ENCODE measurements at regions not wholly inside any gene's neighbourhood (a gene's known extent, or its start where the extent isn't known, plus 50 kb on each side); places are given as distances from the start of the nearest gene placed in this dataset.

DNA sequence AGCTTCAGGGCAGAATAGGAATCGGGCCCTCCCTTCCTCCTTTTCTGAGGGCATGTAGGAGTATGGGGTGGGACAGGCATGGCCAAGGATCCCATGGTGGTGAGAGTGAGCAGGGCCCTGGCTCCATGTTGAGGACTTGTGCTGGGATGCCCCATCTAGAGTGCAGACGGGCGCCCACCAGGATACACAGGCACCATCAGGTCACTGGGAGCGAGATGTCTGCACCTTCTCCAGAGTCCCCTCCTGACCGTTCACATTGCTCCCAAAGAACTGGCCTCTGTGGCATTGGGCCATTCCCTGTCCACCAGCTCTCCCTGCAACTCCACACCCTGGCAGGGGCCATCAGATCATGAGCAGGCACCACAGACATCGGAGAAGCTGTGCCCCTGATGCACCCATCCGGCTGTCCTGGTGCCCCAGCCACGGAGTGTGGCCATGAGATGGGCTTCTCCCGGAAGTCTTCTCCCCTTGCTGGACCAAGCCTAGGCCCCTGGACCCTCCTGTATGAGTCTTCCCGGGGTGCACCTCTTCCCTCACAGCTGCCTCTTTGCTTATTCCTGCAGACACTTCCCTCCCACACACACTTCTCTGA, 195.0 kb downstream of the IRX2 start:
- Histone ChIP-seq H2BK5ac (ENCODE audit: low read depth, low read length) (no peak overlapping the region), H4K8ac (ENCODE audit: extremely low read depth, insufficient read depth, low read length) (no peak overlapping the region; the same call in 1 of the 2 replicates), H2BK20ac (ENCODE audit: low read length) (no peak overlapping the region), H2BK15ac (ENCODE audit: low read length) (no peak overlapping the region), H4K5ac (ENCODE audit: insufficient read length, low read depth, low read length) (no peak overlapping the region), H2BK120ac (replicated peaks; ENCODE audit: low read depth, low read length) (no peak overlapping the region), H3K9ac (replicated peaks in 1 of 4; ENCODE audit: extremely low read depth in 1 of 4, low read depth in 3 of 4, low read length in 3 of 4) (no peak overlapping the region), H3K23ac (ENCODE audit: insufficient read length) (no peak overlapping the region), H4K91ac (replicated peaks; ENCODE audit: insufficient read length, low read length) (no peak overlapping the region), H2AK5ac (ENCODE audit: low read depth, low read length) (no peak overlapping the region), H3K18ac (ENCODE audit: extremely low read depth, low read length) (no peak overlapping the region), H3K79me1 (ENCODE audit: low read depth, low read length) (no peaks in the 10 kb centered on the region), H3K56ac (replicated peaks; ENCODE audit: insufficient read length, low read depth, low read length) (no peak overlapping the region), H3K4ac (replicated peaks; ENCODE audit: insufficient read length, low read depth, low read length) (no peak overlapping the region), H3K27me3 (replicated peaks in 1 of 4; ENCODE audit: control insufficient read depth in 3 of 4, extremely low read depth in 1 of 4, insufficient read depth in 3 of 4, low read length in 3 of 4) (no peaks in the 10 kb centered on the region), H2BK12ac (ENCODE audit: low read depth, low read length) (no peak overlapping the region), H3K14ac (ENCODE audit: insufficient read length) (no peak overlapping the region), H3K23me2 (ENCODE audit: low read depth, low read length) (no peaks in the 10 kb centered on the region), H3K27ac (ENCODE audit: low read depth, low read length) (no peak overlapping the region), H3K79me2 (ENCODE audit: control insufficient read depth in 1 of 2, insufficient read depth in 2 of 2, low read length in 2 of 2) (no peaks in the 10 kb centered on the region), H3K4me2 (ENCODE audit: insufficient read depth in 1 of 2, low read depth in 2 of 2, low read length in 2 of 2) (no peak overlapping the region), H3K9me3 (ENCODE audit: insufficient read depth in 2 of 2, low read depth in 1 of 2, low read length in 1 of 2) (peaks cover 11 to 23% of the 10 kb centered on the region in 2 experiments), H3K4me1 (replicated peaks in 1 of 4; ENCODE audit: control insufficient read depth in 3 of 4, insufficient read depth in 4 of 4, low read length in 3 of 4) (no peaks in the 10 kb centered on the region), H3K36me3 (ENCODE audit: control insufficient read depth in 2 of 4, insufficient read depth in 4 of 4, low read length in 3 of 4) (no peaks in the 10 kb centered on the region), H4K20me1 (replicated peaks in 1 of 2; ENCODE audit: control insufficient read depth in 1 of 2, insufficient read depth in 2 of 2, low read length in 2 of 2) (no peaks in the 10 kb centered on the region), H2AFZ (ENCODE audit: low read length) (no peak overlapping the region), H3K4me3 (ENCODE audit: extremely low read depth in 1 of 4, insufficient read depth in 2 of 4, low read depth in 3 of 4, low read length in 4 of 4) (no peak overlapping the region)
- DNase-seq (ENCODE audit: low read depth in 1 of 2, low spot score in 2 of 2), result no peak
- no peak for FAIRE-seq
- ChIA-PET CTCF (ENCODE audit: partially characterized antibody) (no interaction called here), POLR2A (ENCODE audit: partially characterized antibody) (no interaction called here)
- WGBS, 2 experiments (ENCODE audit: extremely low coverage in 1 of 2, insufficient coverage in 1 of 2, insufficient read length in 1 of 2, insufficient replicate concordance in 2 of 2, low coverage in 1 of 2, low lambda C conversion rate in 2 of 2, missing lambda C conversion rate in 1 of 2), result 87% methylated on average over 10 of the region's 10 CpGs; no CpG with 5 or more reads in 1 of the 2 experiments
- no peak for TF ChIP-seq SIRT6 (IDR thresholded peaks at IDR 0.05; ENCODE audit: low read length)
- no peak for TF ChIP-seq CBX5 (IDR thresholded peaks at IDR 0.05; ENCODE audit: low read depth, low read length)
- TF ChIP-seq RFX5 (IDR thresholded peaks at IDR 0.05; ENCODE audit: borderline replicate concordance, low read depth, low read length), result no peak
- no peak for TF ChIP-seq RAD21 (IDR thresholded peaks at IDR 0.05 in 1 of 2, conservative IDR thresholded peaks at IDR 0.05 in 1 of 2; ENCODE audit: low read depth in 2 of 2, low read length in 2 of 2)
- TF ChIP-seq EZH2 (IDR thresholded peaks at IDR 0.05; ENCODE audit: low read depth, low read length, severe bottlenecking), result no peak
- no peak for TF ChIP-seq CTCF (IDR thresholded peaks at IDR 0.05; ENCODE audit: control extremely low read depth in 1 of 3, insufficient read depth in 1 of 3, low read depth in 1 of 3, low read length in 3 of 3)
- TF ChIP-seq CHD2 (IDR thresholded peaks at IDR 0.05; ENCODE audit: low read length), result no peak
- TF ChIP-seq HDAC6 (IDR thresholded peaks at IDR 0.05; ENCODE audit: low read depth, low read length), result no peak
- no peak for TF ChIP-seq CREB1 (IDR thresholded peaks at IDR 0.05)
- no peak for TF ChIP-seq YY1 (IDR thresholded peaks at IDR 0.05; ENCODE audit: low read depth, low read length)
- no peak for TF ChIP-seq TEAD4 (IDR thresholded peaks at IDR 0.05; ENCODE audit: low read depth, low read length)
- no peak for TF ChIP-seq EGR1 (IDR thresholded peaks at IDR 0.05; ENCODE audit: borderline replicate concordance, low read depth, low read length)
- no peak for TF ChIP-seq GTF2F1 (IDR thresholded peaks at IDR 0.05; ENCODE audit: borderline replicate concordance, low read depth, low read length)

All from H1 (cell line).